K562 (cell line): ENCODE measurements at regions not wholly inside any gene's neighbourhood (a gene's known extent, or its start where the extent isn't known, plus 50 kb on each side); places are given as distances from the start of the nearest gene placed in this dataset.

ENCODE experiments used
- FOS ChIP-seq: IDR thresholded peaks from 3 replicates; pipeline ENCODE4 v1.6.1; 2011; ENCODE audit not compliant: insufficient read length; ENCODE audit errors: extremely low read depth
- HNRNPL ChIP-seq: fragments of 200-400 bp; formaldehyde crosslinking; IDR thresholded peaks from 2 replicates; pipeline ENCODE4 v1.6.1; 2017; ENCODE audit warnings: low read depth, mild to moderate bottlenecking, low read length
- KDM1A ChIP-seq, 2 experiments: fragments of 450-650 bp; IDR thresholded peaks; 2 replicates each; pipeline ENCODE4 v1.6.1; 2016; ENCODE audit warnings: mild to moderate bottlenecking in 2 of 2
- NR3C1 ChIP-seq: sonication (generic); formaldehyde crosslinking; IDR thresholded peaks from 2 replicates; pipeline ENCODE4 v1.8.1; 2022; ENCODE audit warnings: missing genetic modification reagents
- POLR2A ChIP-seq: fragments of 450-650 bp; conservative IDR thresholded peaks from 2 replicates; pipeline ENCODE4 v1.6.1; 2016
- PTBP1 ChIP-seq: fragments of 200-400 bp; formaldehyde crosslinking; IDR thresholded peaks from 2 replicates; pipeline ENCODE4 v1.6.1; 2017; ENCODE audit warnings: low read depth, low read length
- ZBTB43 ChIP-seq: sonication (generic); formaldehyde crosslinking; IDR thresholded peaks from 2 replicates; pipeline ENCODE4 v1.8.0; 2023; ENCODE audit warnings: mild to moderate bottlenecking, missing genetic modification reagents
- ZNF644 ChIP-seq: fragments of 200-800 bp; sonication (Bioruptor generic); IDR thresholded peaks from 2 replicates; pipeline ENCODE4 v1.6.1; 2016; ENCODE audit warnings: low read depth, missing genetic modification characterization, missing compliant biosample characterization
- TF ChIP-seq, protein P1 (sequence below), 3 experiments: IDR thresholded peaks in 2 of 3; conservative IDR thresholded peaks in 1 of 3; 2 replicates each; pipeline ENCODE4 v1.5.1; 2011 to 2012; ENCODE audit warnings: low read length in 3 of 3, mild to moderate bottlenecking in 3 of 3, control low read depth in 2 of 3, improper control_type of control experiment in 1 of 3, inconsistent platforms in 1 of 3, low read depth in 1 of 3, mixed read lengths in 1 of 3, moderate library complexity in 1 of 3; ENCODE audit not compliant: insufficient read depth in 2 of 3
- TF ChIP-seq, protein P2 (sequence below), 2 experiments: fragments of 450-650 bp in 1 of 2; sonication (generic) in 1 of 2; formaldehyde crosslinking in 1 of 2; IDR thresholded peaks in 1 of 2; conservative IDR thresholded peaks in 1 of 2; 2 replicates each; pipeline versions ENCODE4 v1.6.1 to v1.8.1; 2016 to 2023; ENCODE audit warnings: mild to moderate bottlenecking in 2 of 2, moderate library complexity in 2 of 2, inconsistent platforms in 1 of 2, missing genetic modification reagents in 1 of 2
- TF ChIP-seq, protein P3 (sequence below): sonication (generic); formaldehyde crosslinking; IDR thresholded peaks from 2 replicates; pipeline ENCODE4 v1.9.0; 2022; ENCODE audit warnings: mild to moderate bottlenecking, missing genetic modification reagents

GRCh38 chr13:47598340-47598911 lies 402.6 kb downstream of the SUCLA2 start:
- TF ChIP-seq, protein P1, sequence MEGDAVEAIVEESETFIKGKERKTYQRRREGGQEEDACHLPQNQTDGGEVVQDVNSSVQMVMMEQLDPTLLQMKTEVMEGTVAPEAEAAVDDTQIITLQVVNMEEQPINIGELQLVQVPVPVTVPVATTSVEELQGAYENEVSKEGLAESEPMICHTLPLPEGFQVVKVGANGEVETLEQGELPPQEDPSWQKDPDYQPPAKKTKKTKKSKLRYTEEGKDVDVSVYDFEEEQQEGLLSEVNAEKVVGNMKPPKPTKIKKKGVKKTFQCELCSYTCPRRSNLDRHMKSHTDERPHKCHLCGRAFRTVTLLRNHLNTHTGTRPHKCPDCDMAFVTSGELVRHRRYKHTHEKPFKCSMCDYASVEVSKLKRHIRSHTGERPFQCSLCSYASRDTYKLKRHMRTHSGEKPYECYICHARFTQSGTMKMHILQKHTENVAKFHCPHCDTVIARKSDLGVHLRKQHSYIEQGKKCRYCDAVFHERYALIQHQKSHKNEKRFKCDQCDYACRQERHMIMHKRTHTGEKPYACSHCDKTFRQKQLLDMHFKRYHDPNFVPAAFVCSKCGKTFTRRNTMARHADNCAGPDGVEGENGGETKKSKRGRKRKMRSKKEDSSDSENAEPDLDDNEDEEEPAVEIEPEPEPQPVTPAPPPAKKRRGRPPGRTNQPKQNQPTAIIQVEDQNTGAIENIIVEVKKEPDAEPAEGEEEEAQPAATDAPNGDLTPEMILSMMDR (IDR thresholded peaks at IDR 0.05 in 2 of 3, conservative IDR thresholded peaks at IDR 0.05 in 1 of 3; ENCODE audit: insufficient read depth in 2 of 3, low read depth in 1 of 3, low read length in 3 of 3), result no peak
- TF ChIP-seq FOS (no peak), ZNF644 (tag) (no peak), POLR2A (no peak), HNRNPL (no peak), NR3C1 (CRISPR knock-in tag) (no peak), PTBP1 (no peak), KDM1A (IDR thresholded peaks at IDR 0.05) (no peak), ZBTB43 (no peak)
- TF ChIP-seq, protein P2, sequence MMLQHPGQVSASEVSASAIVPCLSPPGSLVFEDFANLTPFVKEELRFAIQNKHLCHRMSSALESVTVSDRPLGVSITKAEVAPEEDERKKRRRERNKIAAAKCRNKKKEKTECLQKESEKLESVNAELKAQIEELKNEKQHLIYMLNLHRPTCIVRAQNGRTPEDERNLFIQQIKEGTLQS (IDR thresholded peaks at IDR 0.05), result no peak
- TF ChIP-seq, protein P2 (CRISPR knock-in tag; conservative IDR thresholded peaks at IDR 0.05), result no peak
- TF ChIP-seq, protein P3, sequence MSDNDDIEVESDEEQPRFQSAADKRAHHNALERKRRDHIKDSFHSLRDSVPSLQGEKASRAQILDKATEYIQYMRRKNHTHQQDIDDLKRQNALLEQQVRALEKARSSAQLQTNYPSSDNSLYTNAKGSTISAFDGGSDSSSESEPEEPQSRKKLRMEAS (CRISPR knock-in tag), result no peak
